Activated CD4-positive, alpha-beta T cell treated with anti-CD3 and anti-CD28 coated beads, Interleukin-2, amount 10 ng/mL, durations not matched to agents 24 days and 14 days (primary cell): ENCODE measurements at regions not wholly inside any gene's neighbourhood (a gene's known extent, or its start where the extent isn't known, plus 50 kb on each side); places are given as distances from the start of the nearest gene placed in this dataset.

Experiments
- DNase-seq: peaks from one replicate; pipeline ENCODE4 v3.0.0; 2022
- H3K27ac Mint-ChIP-seq: one replicate; pipeline ENCODE4 v1.8.0; 2022; ENCODE audit warnings: mild to moderate bottlenecking, mixed read lengths
- H3K27me3 Mint-ChIP-seq: one replicate; pipeline ENCODE4 v1.8.0; 2022; ENCODE audit warnings: mixed read lengths
- H3K36me3 Mint-ChIP-seq: one replicate; pipeline ENCODE4 v1.8.0; 2022; ENCODE audit warnings: low read depth, mild to moderate bottlenecking, mixed read lengths
- H3K4me1 Mint-ChIP-seq: one replicate; pipeline ENCODE4 v1.8.0; 2021; ENCODE audit warnings: mixed read lengths
- H3K4me3 Mint-ChIP-seq: one replicate; pipeline ENCODE4 v1.8.0; 2022; ENCODE audit warnings: mild to moderate bottlenecking, moderate library complexity, mixed read lengths
- H3K9me3 Mint-ChIP-seq: one replicate; pipeline ENCODE4 v1.8.0; 2021; ENCODE audit warnings: mixed read lengths
- intact Hi-C: fragments of 100-400 bp; cut with micrococcal nuclease; formaldehyde crosslinking; loops from one replicate; pipeline ENCODE4 v1.15.1; 2023

GRCh38 chr13:106636492-106636891 is 68.6 kb upstream of the ARGLU1 start:
- no peaks in the 10 kb centered on the region for H3K9me3 Mint-ChIP-seq
- H3K27ac Mint-ChIP-seq = no peak overlapping the region
- no peaks in the 10 kb centered on the region for H3K27me3 Mint-ChIP-seq
- no peak overlapping the region for H3K4me3 Mint-ChIP-seq
- intact Hi-C loops = no loop called here
- H3K36me3 Mint-ChIP-seq = no peaks in the 10 kb centered on the region
- DNase-seq = no peak
- no peaks in the 10 kb centered on the region for H3K4me1 Mint-ChIP-seq

GRCh38 chr13:106635616-106636015 is 67.7 kb upstream of the ARGLU1 start:
- no peak for DNase-seq
- Mint-ChIP-seq H3K9me3 (no peaks in the 10 kb centered on the region), H3K27me3 (no peaks in the 10 kb centered on the region), H3K4me3 (no peak overlapping the region), H3K27ac (no peak overlapping the region), H3K4me1 (no peaks in the 10 kb centered on the region), H3K36me3 (no peaks in the 10 kb centered on the region)
- intact Hi-C loops = no loop called here

GRCh38 chr13:106633321-106633720 is 65.4 kb upstream of the ARGLU1 start:
- no peak overlapping the region for H3K4me3 Mint-ChIP-seq
- H3K27ac Mint-ChIP-seq = no peak overlapping the region
- no peak for DNase-seq
- H3K36me3 Mint-ChIP-seq = no peaks in the 10 kb centered on the region
- intact Hi-C loops = no loop called here
- H3K27me3 Mint-ChIP-seq = peaks cover 2% of the 10 kb centered on the region
- H3K4me1 Mint-ChIP-seq = no peaks in the 10 kb centered on the region
- no peaks in the 10 kb centered on the region for H3K9me3 Mint-ChIP-seq

- no peaks in the 10 kb centered on the region for H3K9me3 Mint-ChIP-seq
- intact Hi-C loops = no loop called here
Observed at GRCh38 chr13:106630650-106631049, 62.7 kb upstream of the ARGLU1 start.

GRCh38 chr13:106630162-106630561 is 62.2 kb upstream of the ARGLU1 start:
- H3K9me3 Mint-ChIP-seq = no peaks in the 10 kb centered on the region
- H3K4me1 Mint-ChIP-seq = no peaks in the 10 kb centered on the region
- no peak overlapping the region for H3K27ac Mint-ChIP-seq
- no peaks in the 10 kb centered on the region for H3K36me3 Mint-ChIP-seq
- no peak for DNase-seq
- no peak overlapping the region for H3K4me3 Mint-ChIP-seq
- intact Hi-C loops = no loop called here
- H3K27me3 Mint-ChIP-seq = peaks cover 2% of the 10 kb centered on the region

More at GRCh38 chr13:106630650-106631049, 62.7 kb upstream of the ARGLU1 start:
- Mint-ChIP-seq H3K4me1 (no peaks in the 10 kb centered on the region), H3K36me3 (no peaks in the 10 kb centered on the region), H3K27me3 (peaks cover 2% of the 10 kb centered on the region), H3K27ac (no peak overlapping the region), H3K4me3 (no peak overlapping the region)
- DNase-seq = no peak

GRCh38 chr13:106628936-106629659 is 61.2 kb upstream of the ARGLU1 start:
- no peak overlapping the region for H3K27ac Mint-ChIP-seq
- H3K36me3 Mint-ChIP-seq = no peaks in the 10 kb centered on the region
- intact Hi-C loops = no loop called here
- DNase-seq = no peak
- no peaks in the 10 kb centered on the region for H3K9me3 Mint-ChIP-seq
- H3K27me3 Mint-ChIP-seq = peaks cover 2% of the 10 kb centered on the region
- H3K4me1 Mint-ChIP-seq = no peaks in the 10 kb centered on the region
- no peak overlapping the region for H3K4me3 Mint-ChIP-seq

- Mint-ChIP-seq H3K4me1 (no peaks in the 10 kb centered on the region), H3K36me3 (no peaks in the 10 kb centered on the region), H3K4me3 (no peak overlapping the region), H3K9me3 (no peaks in the 10 kb centered on the region), H3K27me3 (peaks cover 9% of the 10 kb centered on the region), H3K27ac (no peak overlapping the region)
- intact Hi-C loops = no loop called here
- DNase-seq = no peak
Observed at GRCh38 chr13:106626473-106626872, 58.5 kb upstream of the ARGLU1 start.

- intact Hi-C loops = no loop called here
- Mint-ChIP-seq H3K9me3 (no peaks in the 10 kb centered on the region), H3K36me3 (no peaks in the 10 kb centered on the region), H3K27me3 (peaks cover 15% of the 10 kb centered on the region), H3K4me1 (no peaks in the 10 kb centered on the region), H3K27ac (no peak overlapping the region), H3K4me3 (no peak overlapping the region)
- DNase-seq = no peak
Observed at GRCh38 chr13:106625578-106625977, 57.6 kb upstream of the ARGLU1 start.

- no peak for DNase-seq
- H3K4me3 Mint-ChIP-seq = no peak overlapping the region
- no peaks in the 10 kb centered on the region for H3K9me3 Mint-ChIP-seq
- intact Hi-C loops = loop anchor here (5.0 kb wide), 1 partner anchor 87 kb away; the partner anchor contains the start of gene EFNB2
- H3K36me3 Mint-ChIP-seq = no peaks in the 10 kb centered on the region
- H3K27ac Mint-ChIP-seq = no peak overlapping the region
- H3K4me1 Mint-ChIP-seq = peaks cover 2% of the 10 kb centered on the region
- H3K27me3 Mint-ChIP-seq = peaks cover 18% of the 10 kb centered on the region
Observed at GRCh38 chr13:106623799-106624460, 56.0 kb upstream of the ARGLU1 start.

GRCh38 chr13:106621833-106622232 is 53.9 kb upstream of the ARGLU1 start:
- no peaks in the 10 kb centered on the region for H3K9me3 Mint-ChIP-seq
- DNase-seq = no peak
- peaks cover 23% of the 10 kb centered on the region for H3K27me3 Mint-ChIP-seq
- no peaks in the 10 kb centered on the region for H3K36me3 Mint-ChIP-seq
- intact Hi-C loops = loop anchor here (5.0 kb wide), 1 partner anchor 85 kb away; the partner anchor contains the start of gene EFNB2
- H3K4me3 Mint-ChIP-seq = no peak overlapping the region
- H3K27ac Mint-ChIP-seq = no peak overlapping the region
- H3K4me1 Mint-ChIP-seq = peaks cover 2% of the 10 kb centered on the region

GRCh38 chr13:106619688-106620555 is 52.0 kb upstream of the ARGLU1 start:
- no peak overlapping the region for H3K27ac Mint-ChIP-seq
- H3K27me3 Mint-ChIP-seq = peaks cover 23% of the 10 kb centered on the region
- H3K4me1 Mint-ChIP-seq = peaks cover 2% of the 10 kb centered on the region
- intact Hi-C loops = loop anchor here (5.0 kb wide), 1 partner anchor 83 kb away; the partner anchor contains the start of gene EFNB2
- no peaks in the 10 kb centered on the region for H3K36me3 Mint-ChIP-seq
- DNase-seq = peak; percentile 71
- no peak overlapping the region for H3K4me3 Mint-ChIP-seq
- no peaks in the 10 kb centered on the region for H3K9me3 Mint-ChIP-seq
